ENCODE measurements at regions not wholly inside any gene's neighbourhood (a gene's known extent, or its start where the extent isn't known, plus 50 kb on each side); places are given as distances from the start of the nearest gene placed in this dataset.

DNA sequence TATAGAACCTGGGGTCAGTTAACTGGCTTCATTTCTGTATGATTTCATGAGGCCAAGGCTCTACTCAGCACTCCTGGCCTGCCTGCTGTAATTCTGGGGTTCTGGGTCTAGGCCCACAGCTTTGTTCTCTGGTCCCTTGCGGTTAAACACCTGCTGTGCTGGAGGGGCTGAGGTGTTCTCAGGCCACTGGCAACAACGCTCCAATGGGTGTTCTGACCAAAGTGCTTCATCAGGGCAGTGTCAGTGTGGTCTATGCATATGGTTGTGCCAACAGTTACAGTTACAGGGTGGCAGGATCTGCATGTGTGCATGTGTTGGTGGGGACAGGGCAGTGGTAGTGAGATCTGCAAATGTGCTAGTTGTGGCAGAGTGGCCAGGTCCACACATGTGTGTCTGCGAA is 64.1 kb upstream of the GMNC start:
- no peak for DNase-seq (ENCODE audit: low read depth)
- no peak overlapping the region for H3K4me3 ChIP-seq (ENCODE audit: low read depth, low read length)
- TF ChIP-seq, protein P1, sequence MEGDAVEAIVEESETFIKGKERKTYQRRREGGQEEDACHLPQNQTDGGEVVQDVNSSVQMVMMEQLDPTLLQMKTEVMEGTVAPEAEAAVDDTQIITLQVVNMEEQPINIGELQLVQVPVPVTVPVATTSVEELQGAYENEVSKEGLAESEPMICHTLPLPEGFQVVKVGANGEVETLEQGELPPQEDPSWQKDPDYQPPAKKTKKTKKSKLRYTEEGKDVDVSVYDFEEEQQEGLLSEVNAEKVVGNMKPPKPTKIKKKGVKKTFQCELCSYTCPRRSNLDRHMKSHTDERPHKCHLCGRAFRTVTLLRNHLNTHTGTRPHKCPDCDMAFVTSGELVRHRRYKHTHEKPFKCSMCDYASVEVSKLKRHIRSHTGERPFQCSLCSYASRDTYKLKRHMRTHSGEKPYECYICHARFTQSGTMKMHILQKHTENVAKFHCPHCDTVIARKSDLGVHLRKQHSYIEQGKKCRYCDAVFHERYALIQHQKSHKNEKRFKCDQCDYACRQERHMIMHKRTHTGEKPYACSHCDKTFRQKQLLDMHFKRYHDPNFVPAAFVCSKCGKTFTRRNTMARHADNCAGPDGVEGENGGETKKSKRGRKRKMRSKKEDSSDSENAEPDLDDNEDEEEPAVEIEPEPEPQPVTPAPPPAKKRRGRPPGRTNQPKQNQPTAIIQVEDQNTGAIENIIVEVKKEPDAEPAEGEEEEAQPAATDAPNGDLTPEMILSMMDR (conservative IDR thresholded peaks at IDR 0.05; ENCODE audit: low read depth, low read length), result no peak

DNA sequence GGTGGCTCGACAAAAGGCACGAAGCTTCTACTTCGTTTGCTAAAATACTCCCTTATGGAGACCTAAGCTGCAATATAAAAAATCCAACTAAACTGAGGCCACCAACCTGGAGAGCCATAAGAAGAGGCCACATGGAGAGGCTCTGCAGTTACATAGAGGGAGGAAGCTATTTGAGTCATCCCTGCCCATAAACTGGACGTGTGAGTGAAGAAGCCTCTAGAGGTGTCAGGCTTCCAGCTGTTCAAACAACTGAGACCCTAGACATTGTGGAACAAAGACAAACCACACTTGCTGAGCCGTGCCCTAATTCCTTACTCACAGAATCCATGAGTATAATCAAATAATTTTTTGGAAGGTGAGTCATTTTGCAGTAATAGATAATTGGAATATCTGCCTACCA is 50.2 kb upstream of the GMNC start:
- H3K4me3 ChIP-seq (ENCODE audit: low read depth, low read length), result no peak overlapping the region

More for the DNA sequence above, 50.2 kb upstream of the GMNC start:
- TF ChIP-seq, protein P1 (conservative IDR thresholded peaks at IDR 0.05; ENCODE audit: low read depth, low read length), result no peak
- DNase-seq (ENCODE audit: low read depth), result no peak
